22Rv1 (cell line): ENCODE measurements at regions not wholly inside any gene's neighbourhood (a gene's known extent, or its start where the extent isn't known, plus 50 kb on each side); places are given as distances from the start of the nearest gene placed in this dataset.

ENCODE experiments used
- ZFX ChIP-seq: fragments of 450-650 bp; IDR thresholded peaks from 2 replicates; pipeline ENCODE4 v1.6.1; 2017; ENCODE audit warnings: antibody characterized with exemption, borderline replicate concordance
- TF ChIP-seq, protein P1 (sequence below): fragments of 450-650 bp; IDR thresholded peaks from 2 replicates; pipeline ENCODE4 v1.5.1; 2017; ENCODE audit warnings: mild to moderate bottlenecking

DNA sequence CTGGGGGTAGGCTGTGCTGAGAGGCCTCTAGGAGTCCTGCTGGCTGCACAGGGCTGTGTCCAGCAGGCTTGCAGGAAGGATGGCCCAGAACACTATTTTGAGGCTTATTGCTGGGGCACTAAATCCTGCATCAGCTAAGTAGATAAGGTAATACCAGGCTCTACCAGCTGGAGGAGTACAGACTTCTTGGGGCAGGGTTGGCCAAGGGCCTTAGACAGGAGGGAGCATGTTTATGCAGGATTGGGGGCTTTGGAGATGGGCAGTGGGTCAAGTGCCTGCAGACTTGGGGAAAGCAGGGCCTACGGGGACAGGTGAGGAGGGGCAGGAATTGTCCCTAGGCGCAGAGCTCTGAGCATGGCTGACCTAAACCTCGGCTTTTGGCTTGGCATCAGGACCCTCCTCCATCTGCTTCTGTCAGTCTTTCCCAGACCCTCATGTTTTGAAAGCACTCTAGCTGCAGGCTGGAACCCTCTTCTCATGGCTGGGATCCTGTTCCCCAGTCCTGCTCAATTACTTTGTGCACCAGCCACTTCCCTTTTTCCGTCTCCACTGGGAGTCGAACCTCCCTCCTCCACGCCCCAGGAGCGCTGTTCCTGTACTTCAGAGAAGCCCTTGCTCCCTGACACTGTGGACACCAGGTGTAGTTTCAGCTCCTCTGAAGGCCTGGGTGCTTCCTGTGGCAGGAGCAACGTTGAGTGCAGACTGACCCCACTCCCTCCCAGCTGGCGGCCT lies 61.0 kb upstream of the SPTLC1 start:
- TF ChIP-seq, protein P1, sequence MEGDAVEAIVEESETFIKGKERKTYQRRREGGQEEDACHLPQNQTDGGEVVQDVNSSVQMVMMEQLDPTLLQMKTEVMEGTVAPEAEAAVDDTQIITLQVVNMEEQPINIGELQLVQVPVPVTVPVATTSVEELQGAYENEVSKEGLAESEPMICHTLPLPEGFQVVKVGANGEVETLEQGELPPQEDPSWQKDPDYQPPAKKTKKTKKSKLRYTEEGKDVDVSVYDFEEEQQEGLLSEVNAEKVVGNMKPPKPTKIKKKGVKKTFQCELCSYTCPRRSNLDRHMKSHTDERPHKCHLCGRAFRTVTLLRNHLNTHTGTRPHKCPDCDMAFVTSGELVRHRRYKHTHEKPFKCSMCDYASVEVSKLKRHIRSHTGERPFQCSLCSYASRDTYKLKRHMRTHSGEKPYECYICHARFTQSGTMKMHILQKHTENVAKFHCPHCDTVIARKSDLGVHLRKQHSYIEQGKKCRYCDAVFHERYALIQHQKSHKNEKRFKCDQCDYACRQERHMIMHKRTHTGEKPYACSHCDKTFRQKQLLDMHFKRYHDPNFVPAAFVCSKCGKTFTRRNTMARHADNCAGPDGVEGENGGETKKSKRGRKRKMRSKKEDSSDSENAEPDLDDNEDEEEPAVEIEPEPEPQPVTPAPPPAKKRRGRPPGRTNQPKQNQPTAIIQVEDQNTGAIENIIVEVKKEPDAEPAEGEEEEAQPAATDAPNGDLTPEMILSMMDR, result peak; percentile 8; the same call in 1 of the 2 replicates
- TF ChIP-seq ZFX, result no peak
